ENCODE measurements at regions not wholly inside any gene's neighbourhood (a gene's known extent, or its start where the extent isn't known, plus 50 kb on each side); places are given as distances from the start of the nearest gene placed in this dataset.

DNA sequence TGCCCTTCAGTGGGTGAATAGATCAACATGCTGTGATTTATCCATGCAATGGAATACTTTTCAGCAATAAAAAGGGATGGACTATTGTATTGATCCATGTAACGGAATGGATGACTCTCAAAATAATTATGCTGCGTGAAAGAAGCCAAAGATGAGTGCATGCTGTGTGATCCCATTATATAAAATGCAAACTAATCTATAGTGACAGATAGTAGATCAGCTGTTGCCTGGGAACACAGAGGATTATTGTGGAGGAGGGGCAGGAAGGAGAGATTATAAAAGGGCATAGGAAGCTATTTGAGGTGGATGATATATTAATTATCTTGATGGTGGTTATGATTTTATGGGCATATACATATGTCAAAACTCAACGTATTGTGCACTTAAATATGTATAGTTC is 55.5 kb upstream of the ADAM23 start:
- intact Hi-C loops (cut with micrococcal nuclease): no loop called here
- no peak overlapping the region for H3K4me3 Mint-ChIP-seq (ENCODE audit: unreplicated experiment)
- TF ChIP-seq, protein P1, sequence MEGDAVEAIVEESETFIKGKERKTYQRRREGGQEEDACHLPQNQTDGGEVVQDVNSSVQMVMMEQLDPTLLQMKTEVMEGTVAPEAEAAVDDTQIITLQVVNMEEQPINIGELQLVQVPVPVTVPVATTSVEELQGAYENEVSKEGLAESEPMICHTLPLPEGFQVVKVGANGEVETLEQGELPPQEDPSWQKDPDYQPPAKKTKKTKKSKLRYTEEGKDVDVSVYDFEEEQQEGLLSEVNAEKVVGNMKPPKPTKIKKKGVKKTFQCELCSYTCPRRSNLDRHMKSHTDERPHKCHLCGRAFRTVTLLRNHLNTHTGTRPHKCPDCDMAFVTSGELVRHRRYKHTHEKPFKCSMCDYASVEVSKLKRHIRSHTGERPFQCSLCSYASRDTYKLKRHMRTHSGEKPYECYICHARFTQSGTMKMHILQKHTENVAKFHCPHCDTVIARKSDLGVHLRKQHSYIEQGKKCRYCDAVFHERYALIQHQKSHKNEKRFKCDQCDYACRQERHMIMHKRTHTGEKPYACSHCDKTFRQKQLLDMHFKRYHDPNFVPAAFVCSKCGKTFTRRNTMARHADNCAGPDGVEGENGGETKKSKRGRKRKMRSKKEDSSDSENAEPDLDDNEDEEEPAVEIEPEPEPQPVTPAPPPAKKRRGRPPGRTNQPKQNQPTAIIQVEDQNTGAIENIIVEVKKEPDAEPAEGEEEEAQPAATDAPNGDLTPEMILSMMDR (IDR thresholded peaks at IDR 0.05; ENCODE audit: unreplicated experiment): no peak
- no TSS peak for BruUV-seq (replicated peaks)
- ChIA-PET POLR2A (no interaction called here), CTCF (interaction anchor here (0.5 to 0.8 kb wide), 3 partner anchors 10 to 188 kb away, joined by 3 to 4 read pairs (median 3); no protein-coding TSS in a partner anchor)
- no peak overlapping the region for H3K27ac Mint-ChIP-seq (ENCODE audit: low read depth, unreplicated experiment)
- H3K27me3 Mint-ChIP-seq (ENCODE audit: insufficient read depth, unreplicated experiment): no peaks in the 10 kb centered on the region
- DNase-seq (ENCODE audit: unreplicated experiment): no peak
- no peaks in the 10 kb centered on the region for H3K36me3 Mint-ChIP-seq (ENCODE audit: insufficient read depth, unreplicated experiment)
- no peaks in the 10 kb centered on the region for H3K9me3 Mint-ChIP-seq (ENCODE audit: unreplicated experiment)
- no peaks in the 10 kb centered on the region for H3K4me1 Mint-ChIP-seq (ENCODE audit: insufficient read depth, unreplicated experiment)

DNA sequence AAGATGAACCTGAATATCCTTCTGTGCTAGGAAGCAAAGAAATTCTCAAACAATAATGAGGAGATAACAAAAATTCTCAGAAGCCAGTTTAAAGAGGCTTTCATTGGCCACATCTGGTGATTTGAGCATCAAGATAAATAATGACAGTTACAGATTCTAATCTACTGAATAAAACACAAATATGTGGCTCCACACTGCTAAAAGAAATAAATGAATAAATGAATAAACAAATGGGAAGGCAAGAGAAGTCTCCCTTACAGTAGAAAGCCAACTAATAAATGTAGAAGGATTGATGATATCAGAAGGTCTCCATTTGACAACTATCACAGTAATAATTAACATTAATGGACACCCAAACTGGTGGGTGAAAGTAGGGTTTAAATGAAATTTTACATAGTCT is 54.6 kb upstream of the ADAM23 start:
- DNase-seq (ENCODE audit: unreplicated experiment): no peak
- no TSS peak for BruUV-seq (replicated peaks)
- no peak overlapping the region for H3K4me3 Mint-ChIP-seq (ENCODE audit: unreplicated experiment)
- H3K27me3 Mint-ChIP-seq (ENCODE audit: insufficient read depth, unreplicated experiment): no peaks in the 10 kb centered on the region
- CTCF ChIA-PET: interaction anchor here (0.8 kb wide), 1 partner anchor 11 kb away, joined by 3 read pairs; no protein-coding TSS in a partner anchor
- TF ChIP-seq, protein P1 (IDR thresholded peaks at IDR 0.05; ENCODE audit: unreplicated experiment): no peak
- H3K27ac Mint-ChIP-seq (ENCODE audit: low read depth, unreplicated experiment): no peak overlapping the region
- no peaks in the 10 kb centered on the region for H3K36me3 Mint-ChIP-seq (ENCODE audit: insufficient read depth, unreplicated experiment)
- H3K9me3 Mint-ChIP-seq (ENCODE audit: unreplicated experiment): no peaks in the 10 kb centered on the region
- H3K4me1 Mint-ChIP-seq (ENCODE audit: insufficient read depth, unreplicated experiment): no peaks in the 10 kb centered on the region
- POLR2A ChIA-PET: no interaction called here
- intact Hi-C loops (cut with micrococcal nuclease): no loop called here

DNA sequence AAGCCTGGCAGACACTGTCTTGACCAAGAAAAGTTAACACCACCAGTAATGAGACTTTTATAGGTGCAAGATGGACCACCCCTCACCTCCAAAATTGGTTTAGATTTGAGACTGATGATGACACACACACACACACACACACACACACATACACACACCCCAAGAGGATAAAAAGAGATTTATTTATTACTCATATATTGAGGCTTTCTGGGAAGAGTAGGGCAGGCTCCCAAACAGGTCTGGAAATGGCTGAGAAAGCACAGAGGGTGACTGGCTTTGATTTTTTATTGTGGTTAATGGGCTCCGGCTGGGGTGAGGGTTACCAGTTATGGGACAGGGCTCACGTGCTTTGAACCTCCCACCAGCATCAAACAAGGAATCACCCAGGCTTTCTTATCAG is 54.2 kb upstream of the ADAM23 start:
- BruUV-seq (replicated peaks): no TSS peak
- no peak overlapping the region for H3K4me3 Mint-ChIP-seq (ENCODE audit: unreplicated experiment)
- H3K36me3 Mint-ChIP-seq (ENCODE audit: insufficient read depth, unreplicated experiment): no peaks in the 10 kb centered on the region
- TF ChIP-seq, protein P1 (IDR thresholded peaks at IDR 0.05; ENCODE audit: unreplicated experiment): no peak
- no peaks in the 10 kb centered on the region for H3K4me1 Mint-ChIP-seq (ENCODE audit: insufficient read depth, unreplicated experiment)
- ChIA-PET POLR2A (no interaction called here), CTCF (interaction anchor here (0.6 to 0.7 kb wide), 2 partner anchors 162 to 169 kb away, joined by 3 to 5 read pairs; no protein-coding TSS in a partner anchor)
- H3K27ac Mint-ChIP-seq (ENCODE audit: low read depth, unreplicated experiment): no peak overlapping the region
- intact Hi-C loops (cut with micrococcal nuclease): no loop called here
- H3K27me3 Mint-ChIP-seq (ENCODE audit: insufficient read depth, unreplicated experiment): no peaks in the 10 kb centered on the region
- no peak for DNase-seq (ENCODE audit: unreplicated experiment)
- no peaks in the 10 kb centered on the region for H3K9me3 Mint-ChIP-seq (ENCODE audit: unreplicated experiment)

DNA sequence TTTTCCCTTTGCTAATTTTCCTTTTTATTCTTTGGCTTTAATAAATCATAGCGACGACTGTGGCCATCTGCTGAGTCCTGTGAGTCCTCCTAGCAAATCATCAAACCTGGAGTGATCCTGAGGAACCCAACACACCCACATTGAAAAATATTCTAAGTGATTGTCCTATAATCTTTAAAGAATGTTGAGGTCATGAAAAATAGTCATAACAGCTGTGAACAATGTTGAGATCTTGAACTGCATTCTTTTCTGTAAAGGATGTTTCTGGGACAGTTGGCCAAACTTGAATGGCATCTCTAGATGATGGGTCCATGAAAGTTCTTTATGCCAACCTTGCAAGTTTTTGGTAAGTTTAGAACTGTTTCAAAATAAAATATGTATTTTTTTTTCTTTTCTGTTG is 53.2 kb upstream of the ADAM23 start:
- Mint-ChIP-seq H3K27me3 (ENCODE audit: insufficient read depth, unreplicated experiment) (no peaks in the 10 kb centered on the region), H3K27ac (ENCODE audit: low read depth, unreplicated experiment) (no peak overlapping the region), H3K9me3 (ENCODE audit: unreplicated experiment) (peaks cover 8% of the 10 kb centered on the region), H3K4me1 (ENCODE audit: insufficient read depth, unreplicated experiment) (no peaks in the 10 kb centered on the region), H3K36me3 (ENCODE audit: insufficient read depth, unreplicated experiment) (no peaks in the 10 kb centered on the region), H3K4me3 (ENCODE audit: unreplicated experiment) (no peak overlapping the region)
- intact Hi-C loops (cut with micrococcal nuclease): no loop called here
- DNase-seq (ENCODE audit: unreplicated experiment): no peak
- POLR2A ChIA-PET: no interaction called here
- BruUV-seq (replicated peaks): no TSS peak
- CTCF ChIA-PET: interaction anchor here (0.6 to 2.4 kb wide), 7 partner anchors 48 to 848 kb away, joined by 3 to 25 read pairs (median 4); no protein-coding TSS in a partner anchor
- TF ChIP-seq, protein P1 (IDR thresholded peaks at IDR 0.05; ENCODE audit: unreplicated experiment): no peak
